IMR-90 (cell line): ENCODE measurements at regions not wholly inside any gene's neighbourhood (a gene's known extent, or its start where the extent isn't known, plus 50 kb on each side); places are given as distances from the start of the nearest gene placed in this dataset.

Experiments used
- CEBPB ChIP-seq: IDR thresholded peaks from 2 replicates; pipeline ENCODE4 v1.6.1; 2012; ENCODE audit warnings: low read depth, low read length, improper control_type of control experiment
- CHD1 ChIP-seq: IDR thresholded peaks from 2 replicates; pipeline ENCODE4 v1.6.1; 2012; ENCODE audit warnings: low read depth, low read length, improper control_type of control experiment
- FOS ChIP-seq: fragments of 150-350 bp; IDR thresholded peaks from 2 replicates; pipeline ENCODE4 v1.6.1; 2016; ENCODE audit warnings: low read depth, low read length
- MXI1 ChIP-seq: IDR thresholded peaks from 2 replicates; pipeline ENCODE4 v1.6.1; 2012; ENCODE audit warnings: low read depth, mild to moderate bottlenecking, low read length, moderate library complexity, borderline replicate concordance
- POLR2A ChIP-seq: IDR thresholded peaks from 2 replicates; pipeline ENCODE4 v1.6.1; 2012; ENCODE audit warnings: mild to moderate bottlenecking, low read depth, low read length
- RAD21 ChIP-seq: IDR thresholded peaks from 2 replicates; pipeline ENCODE4 v1.6.1; 2012; ENCODE audit warnings: low read length, improper control_type of control experiment
- RCOR1 ChIP-seq: IDR thresholded peaks from 2 replicates; pipeline ENCODE4 v1.6.1; 2012; ENCODE audit warnings: mild to moderate bottlenecking, low read length, improper control_type of control experiment; ENCODE audit not compliant: insufficient replicate concordance
- RFX5 ChIP-seq: IDR thresholded peaks from 2 replicates; pipeline ENCODE4 v1.8.0; 2012; ENCODE audit warnings: low read depth, mild to moderate bottlenecking, low read length, moderate library complexity
- TF ChIP-seq, protein P1 (sequence below): fragments of 150-350 bp; IDR thresholded peaks from 2 replicates; pipeline ENCODE4 v1.6.1; 2017; ENCODE audit warnings: mild to moderate bottlenecking, antibody characterized with exemption, low read length, low read depth
- TF ChIP-seq, protein P2 (sequence below): conservative IDR thresholded peaks from 2 replicates; pipeline ENCODE4 v1.5.1; 2012; ENCODE audit warnings: mild to moderate bottlenecking, low read depth, low read length, improper control_type of control experiment
- TF ChIP-seq, protein P3 (sequence below): fragments of 150-350 bp; IDR thresholded peaks from 2 replicates; pipeline ENCODE4 v1.6.1; 2016; ENCODE audit warnings: low read depth, mild to moderate bottlenecking, low read length, moderate library complexity, borderline replicate concordance

DNA sequence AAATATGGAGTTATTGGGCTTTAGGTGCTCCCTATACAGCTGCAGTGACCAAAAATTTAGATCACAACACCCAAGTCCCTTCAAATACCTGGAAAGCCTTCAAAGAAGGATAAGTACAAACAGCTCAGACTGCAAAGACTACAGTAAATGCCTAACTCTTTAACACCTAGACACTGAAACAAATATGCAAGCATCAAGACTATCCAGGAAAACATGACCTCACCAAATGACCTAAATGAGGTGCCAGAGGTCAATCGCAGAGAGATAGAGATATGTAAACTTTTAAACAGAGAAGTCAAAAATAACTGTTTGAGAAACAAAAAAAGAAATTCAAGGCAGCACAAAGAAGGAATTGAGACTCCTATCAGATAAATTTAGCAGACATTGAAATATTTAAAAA lies 753.8 kb upstream of the B3GALT2 start:
- TF ChIP-seq, protein P1, sequence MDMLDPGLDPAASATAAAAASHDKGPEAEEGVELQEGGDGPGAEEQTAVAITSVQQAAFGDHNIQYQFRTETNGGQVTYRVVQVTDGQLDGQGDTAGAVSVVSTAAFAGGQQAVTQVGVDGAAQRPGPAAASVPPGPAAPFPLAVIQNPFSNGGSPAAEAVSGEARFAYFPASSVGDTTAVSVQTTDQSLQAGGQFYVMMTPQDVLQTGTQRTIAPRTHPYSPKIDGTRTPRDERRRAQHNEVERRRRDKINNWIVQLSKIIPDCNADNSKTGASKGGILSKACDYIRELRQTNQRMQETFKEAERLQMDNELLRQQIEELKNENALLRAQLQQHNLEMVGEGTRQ: no peak
- no peak for TF ChIP-seq MXI1
- no peak for TF ChIP-seq FOS
- TF ChIP-seq RCOR1: no peak
- TF ChIP-seq CHD1: no peak
- TF ChIP-seq, protein P2, sequence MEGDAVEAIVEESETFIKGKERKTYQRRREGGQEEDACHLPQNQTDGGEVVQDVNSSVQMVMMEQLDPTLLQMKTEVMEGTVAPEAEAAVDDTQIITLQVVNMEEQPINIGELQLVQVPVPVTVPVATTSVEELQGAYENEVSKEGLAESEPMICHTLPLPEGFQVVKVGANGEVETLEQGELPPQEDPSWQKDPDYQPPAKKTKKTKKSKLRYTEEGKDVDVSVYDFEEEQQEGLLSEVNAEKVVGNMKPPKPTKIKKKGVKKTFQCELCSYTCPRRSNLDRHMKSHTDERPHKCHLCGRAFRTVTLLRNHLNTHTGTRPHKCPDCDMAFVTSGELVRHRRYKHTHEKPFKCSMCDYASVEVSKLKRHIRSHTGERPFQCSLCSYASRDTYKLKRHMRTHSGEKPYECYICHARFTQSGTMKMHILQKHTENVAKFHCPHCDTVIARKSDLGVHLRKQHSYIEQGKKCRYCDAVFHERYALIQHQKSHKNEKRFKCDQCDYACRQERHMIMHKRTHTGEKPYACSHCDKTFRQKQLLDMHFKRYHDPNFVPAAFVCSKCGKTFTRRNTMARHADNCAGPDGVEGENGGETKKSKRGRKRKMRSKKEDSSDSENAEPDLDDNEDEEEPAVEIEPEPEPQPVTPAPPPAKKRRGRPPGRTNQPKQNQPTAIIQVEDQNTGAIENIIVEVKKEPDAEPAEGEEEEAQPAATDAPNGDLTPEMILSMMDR: no peak
- TF ChIP-seq, protein P3, sequence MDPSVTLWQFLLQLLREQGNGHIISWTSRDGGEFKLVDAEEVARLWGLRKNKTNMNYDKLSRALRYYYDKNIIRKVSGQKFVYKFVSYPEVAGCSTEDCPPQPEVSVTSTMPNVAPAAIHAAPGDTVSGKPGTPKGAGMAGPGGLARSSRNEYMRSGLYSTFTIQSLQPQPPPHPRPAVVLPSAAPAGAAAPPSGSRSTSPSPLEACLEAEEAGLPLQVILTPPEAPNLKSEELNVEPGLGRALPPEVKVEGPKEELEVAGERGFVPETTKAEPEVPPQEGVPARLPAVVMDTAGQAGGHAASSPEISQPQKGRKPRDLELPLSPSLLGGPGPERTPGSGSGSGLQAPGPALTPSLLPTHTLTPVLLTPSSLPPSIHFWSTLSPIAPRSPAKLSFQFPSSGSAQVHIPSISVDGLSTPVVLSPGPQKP: no peak
- TF ChIP-seq RAD21: no peak
- no peak for TF ChIP-seq POLR2A
- no peak for TF ChIP-seq CEBPB
- TF ChIP-seq RFX5: no peak
